ENCODE measurements at regions not wholly inside any gene's neighbourhood (a gene's known extent, or its start where the extent isn't known, plus 50 kb on each side); places are given as distances from the start of the nearest gene placed in this dataset.

GRCh38 chr5:163569284-163569683, 63.9 kb downstream of the MAT2B start:
- TF ChIP-seq CTCF (IDR thresholded peaks at IDR 0.05; ENCODE audit: insufficient read depth, low read length, poor library complexity, severe bottlenecking), result no peak
- Histone ChIP-seq H3K4me3 (ENCODE audit: low read depth, low read length) (no peak overlapping the region), H3K27me3 (ENCODE audit: control insufficient read depth, insufficient read depth, low read length) (peaks cover 26% of the 10 kb centered on the region), H3K36me3 (ENCODE audit: control insufficient read depth, insufficient read depth, low read length) (no peaks in the 10 kb centered on the region)
- no peak for DNase-seq (ENCODE audit: low read depth)

GRCh38 chr5:163571744-163572143, 66.3 kb downstream of the MAT2B start:
- no peak overlapping the region for H3K4me3 ChIP-seq (ENCODE audit: low read depth, low read length)
- H3K36me3 ChIP-seq (ENCODE audit: control insufficient read depth, insufficient read depth, low read length), result no peaks in the 10 kb centered on the region
- TF ChIP-seq CTCF (IDR thresholded peaks at IDR 0.05; ENCODE audit: insufficient read depth, low read length, poor library complexity, severe bottlenecking), result no peak
- peak; percentile 75 for DNase-seq (ENCODE audit: low read depth)
- peaks cover 9% of the 10 kb centered on the region for H3K27me3 ChIP-seq (ENCODE audit: control insufficient read depth, insufficient read depth, low read length)

- DNase-seq (ENCODE audit: low read depth), result no peak
- TF ChIP-seq CTCF (IDR thresholded peaks at IDR 0.05; ENCODE audit: insufficient read depth, low read length, poor library complexity, severe bottlenecking), result no peak
- Histone ChIP-seq H3K4me3 (ENCODE audit: low read depth, low read length) (no peak overlapping the region), H3K27me3 (ENCODE audit: control insufficient read depth, insufficient read depth, low read length) (peaks cover 2% of the 10 kb centered on the region), H3K36me3 (ENCODE audit: control insufficient read depth, insufficient read depth, low read length) (no peaks in the 10 kb centered on the region)
Observed at GRCh38 chr5:163574472-163575440, 69.3 kb downstream of the MAT2B start.

GRCh38 chr5:163578652-163579051, 73.2 kb downstream of the MAT2B start:
- TF ChIP-seq CTCF (IDR thresholded peaks at IDR 0.05; ENCODE audit: insufficient read depth, low read length, poor library complexity, severe bottlenecking), result no peak
- no peak for DNase-seq (ENCODE audit: low read depth)
- no peaks in the 10 kb centered on the region for H3K27me3 ChIP-seq (ENCODE audit: control insufficient read depth, insufficient read depth, low read length)
- no peak overlapping the region for H3K4me3 ChIP-seq (ENCODE audit: low read depth, low read length)
- H3K36me3 ChIP-seq (ENCODE audit: control insufficient read depth, insufficient read depth, low read length), result no peaks in the 10 kb centered on the region

- no peak for DNase-seq (ENCODE audit: low read depth)
- no peak for TF ChIP-seq CTCF (IDR thresholded peaks at IDR 0.05; ENCODE audit: insufficient read depth, low read length, poor library complexity, severe bottlenecking)
- no peak overlapping the region for H3K4me3 ChIP-seq (ENCODE audit: low read depth, low read length)
Observed at GRCh38 chr5:163579729-163580128, 74.3 kb downstream of the MAT2B start.

More at GRCh38 chr5:163579729-163580128, 74.3 kb downstream of the MAT2B start:
- H3K36me3 ChIP-seq (ENCODE audit: control insufficient read depth, insufficient read depth, low read length), result no peaks in the 10 kb centered on the region
- no peaks in the 10 kb centered on the region for H3K27me3 ChIP-seq (ENCODE audit: control insufficient read depth, insufficient read depth, low read length)

All from kidney epithelial cell (primary cell).